Transverse colon (tissue), 4 donors: ENCODE measurements at regions not wholly inside any gene's neighbourhood (a gene's known extent, or its start where the extent isn't known, plus 50 kb on each side); places are given as distances from the start of the nearest gene placed in this dataset.

Source experiments
- POLR2A ChIP-seq: fragments of 450-650 bp; IDR thresholded peaks from one replicate; pipeline ENCODE4 v1.6.1; 2016; ENCODE audit warnings: antibody characterized with exemption, mild to moderate bottlenecking, moderate library complexity
- POLR2AphosphoS5 ChIP-seq, 3 donors: sonication (generic); formaldehyde crosslinking; IDR thresholded peaks; one replicate each; pipeline ENCODE4 v1.6.1; 2016; ENCODE audit warnings: antibody characterized with exemption in 3 of 3
- TF ChIP-seq, protein P1 (sequence below), 5 experiments: fragments of 200-600 bp in 3 of 5; fragments of 450-650 bp in 2 of 5; sonication (generic) in 3 of 5; IDR thresholded peaks; 1 replicate in 2 of 5; 2 replicates in 3 of 5; pipeline ENCODE4 v1.5.1; 2016 to 2017; ENCODE audit warnings: antibody characterized with exemption in 5 of 5, inconsistent platforms in 3 of 5, mild to moderate bottlenecking in 2 of 5, moderate library complexity in 1 of 5

DNA sequence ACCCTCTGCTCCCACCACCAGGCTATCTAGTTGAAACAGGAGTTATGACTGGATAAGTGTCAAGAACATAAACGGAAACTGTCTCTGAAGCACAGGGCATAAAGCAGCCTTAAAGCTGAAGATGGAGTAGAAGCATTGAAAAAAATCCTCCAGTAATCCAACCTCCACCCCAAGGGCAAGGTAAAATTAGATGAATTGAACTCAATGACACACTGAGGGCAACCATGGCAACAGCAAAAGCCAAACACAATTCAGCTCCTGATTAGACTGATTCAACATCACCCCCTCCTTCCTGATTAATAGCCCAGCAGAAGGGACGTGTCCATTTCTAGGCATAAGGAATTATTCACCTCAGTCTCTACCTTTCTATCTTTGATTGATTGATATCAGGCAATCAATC is 183.2 kb upstream of the MAP3K1 start:
- TF ChIP-seq, protein P1, sequence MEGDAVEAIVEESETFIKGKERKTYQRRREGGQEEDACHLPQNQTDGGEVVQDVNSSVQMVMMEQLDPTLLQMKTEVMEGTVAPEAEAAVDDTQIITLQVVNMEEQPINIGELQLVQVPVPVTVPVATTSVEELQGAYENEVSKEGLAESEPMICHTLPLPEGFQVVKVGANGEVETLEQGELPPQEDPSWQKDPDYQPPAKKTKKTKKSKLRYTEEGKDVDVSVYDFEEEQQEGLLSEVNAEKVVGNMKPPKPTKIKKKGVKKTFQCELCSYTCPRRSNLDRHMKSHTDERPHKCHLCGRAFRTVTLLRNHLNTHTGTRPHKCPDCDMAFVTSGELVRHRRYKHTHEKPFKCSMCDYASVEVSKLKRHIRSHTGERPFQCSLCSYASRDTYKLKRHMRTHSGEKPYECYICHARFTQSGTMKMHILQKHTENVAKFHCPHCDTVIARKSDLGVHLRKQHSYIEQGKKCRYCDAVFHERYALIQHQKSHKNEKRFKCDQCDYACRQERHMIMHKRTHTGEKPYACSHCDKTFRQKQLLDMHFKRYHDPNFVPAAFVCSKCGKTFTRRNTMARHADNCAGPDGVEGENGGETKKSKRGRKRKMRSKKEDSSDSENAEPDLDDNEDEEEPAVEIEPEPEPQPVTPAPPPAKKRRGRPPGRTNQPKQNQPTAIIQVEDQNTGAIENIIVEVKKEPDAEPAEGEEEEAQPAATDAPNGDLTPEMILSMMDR (IDR thresholded peaks at IDR 0.05) = no peak
- TF ChIP-seq POLR2AphosphoS5 (IDR thresholded peaks at IDR 0.05) (no peak), POLR2A (no peak)
